Naive B cell (primary cell): ENCODE measurements at regions not wholly inside any gene's neighbourhood (a gene's known extent, or its start where the extent isn't known, plus 50 kb on each side); places are given as distances from the start of the nearest gene placed in this dataset.

Source experiments
- ATAC-seq, 2 donors: fragments of 150-1000 bp; cut with Tn5 transposase; 2 replicates each; pipeline ENCODE4 v1.10.0; 2021; ENCODE audit warnings: low read depth in 2 of 2, mild to moderate bottlenecking in 2 of 2, moderate library complexity in 2 of 2
- DNase-seq: peaks from one replicate; pipeline ENCODE4 v3.0.0; 2022
- H3K27ac Mint-ChIP-seq, 6 donors: one replicate each; pipeline ENCODE4 v1.8.0; 2020 to 2022; ENCODE audit warnings: mild to moderate bottlenecking in 6 of 6, mixed read lengths in 6 of 6, moderate library complexity in 5 of 6, inconsistent platforms in 2 of 6
- H3K27me3 Mint-ChIP-seq, 3 donors: one replicate each; pipeline ENCODE4 v1.8.0; 2021 to 2022; ENCODE audit warnings: mixed read lengths in 3 of 3, mild to moderate bottlenecking in 1 of 3
- H3K36me3 Mint-ChIP-seq, 2 donors: one replicate each; pipeline ENCODE4 v1.8.0; 2020 to 2022; ENCODE audit warnings: mixed read lengths in 2 of 2, inconsistent platforms in 1 of 2, mild to moderate bottlenecking in 1 of 2
- H3K4me1 Mint-ChIP-seq, 3 donors: one replicate each; pipeline ENCODE4 v1.8.0; 2020 to 2022; ENCODE audit warnings: mixed read lengths in 3 of 3, inconsistent platforms in 1 of 3, mild to moderate bottlenecking in 1 of 3, moderate library complexity in 1 of 3
- H3K4me3 Mint-ChIP-seq, 8 donors: one replicate each; pipeline ENCODE4 v1.8.0; 2020 to 2022; ENCODE audit warnings: mild to moderate bottlenecking in 8 of 8, mixed read lengths in 8 of 8, moderate library complexity in 8 of 8, inconsistent platforms in 2 of 8
- H3K9me3 Mint-ChIP-seq, 7 donors: one replicate each; pipeline ENCODE4 v1.8.0; 2020 to 2022; ENCODE audit warnings: mixed read lengths in 7 of 7, mild to moderate bottlenecking in 5 of 7, inconsistent platforms in 2 of 7, moderate library complexity in 1 of 7

DNA sequence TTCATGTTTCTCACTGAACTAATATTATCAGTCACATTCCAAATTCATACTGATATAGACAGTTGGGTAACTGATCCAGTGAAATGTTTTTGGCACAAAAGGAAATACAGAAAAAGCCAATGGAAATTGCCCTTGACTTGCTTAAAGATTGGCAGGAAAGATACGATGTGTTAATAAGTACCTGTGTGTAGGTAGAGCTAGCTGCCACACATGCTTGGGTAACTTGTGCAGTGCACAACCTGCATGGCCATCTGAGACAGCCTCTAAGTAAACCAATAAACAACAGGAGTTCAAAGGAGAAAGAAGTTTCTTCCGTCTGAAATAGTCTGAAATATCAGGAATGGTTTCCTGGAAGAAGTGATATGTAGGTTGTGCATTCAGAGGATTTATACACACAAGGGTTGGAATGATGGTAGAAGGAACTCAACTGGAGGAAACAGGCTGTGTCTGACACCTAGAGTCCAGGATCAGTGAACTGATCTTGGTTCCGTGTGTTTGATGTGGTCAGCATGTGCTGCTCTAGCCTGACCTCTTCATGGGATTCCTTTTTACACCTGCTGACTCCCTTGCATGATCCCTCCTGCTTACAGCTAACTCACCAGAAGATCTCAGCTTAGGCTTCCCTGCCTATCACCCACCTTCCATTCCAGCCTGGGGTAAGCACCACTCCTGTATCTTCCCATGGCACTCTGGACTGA, 81.4 kb upstream of the KRR1 start:
- Mint-ChIP-seq H3K4me3 (no peak overlapping the region), H3K27me3 (peaks cover 11 to 17% (median 12%) of the 10 kb centered on the region in 3 donors), H3K36me3 (no peaks in the 10 kb centered on the region), H3K4me1 (no peaks in the 10 kb centered on the region), H3K9me3 (peaks cover 0 to 3% (median 0%) of the 10 kb centered on the region in 7 donors), H3K27ac (no peak overlapping the region)
- no peak for DNase-seq
- no peak for ATAC-seq

DNA sequence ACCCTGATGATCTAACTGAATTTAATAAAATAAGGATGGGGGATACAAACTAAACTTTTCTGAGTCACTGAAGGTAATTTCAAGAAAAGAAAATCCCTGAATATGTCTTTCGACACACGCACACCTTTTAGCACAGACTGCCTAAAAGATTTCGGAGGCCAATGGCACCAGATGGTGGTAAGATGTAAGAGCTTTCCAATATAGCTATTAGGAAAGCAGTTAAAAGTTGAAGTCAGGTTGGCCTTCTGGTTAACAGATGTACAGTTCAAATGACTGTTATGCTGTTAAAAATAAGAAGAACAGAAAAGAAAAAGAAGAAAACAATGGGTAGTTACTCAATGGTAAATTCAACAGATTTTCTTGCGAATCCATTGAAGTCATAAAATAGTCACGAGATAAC, 80.7 kb upstream of the KRR1 start:
- Mint-ChIP-seq H3K27me3 (peaks cover 11 to 21% (median 12%) of the 10 kb centered on the region in 3 donors), H3K4me3 (no peak overlapping the region), H3K4me1 (no peaks in the 10 kb centered on the region), H3K27ac (no peak overlapping the region), H3K9me3 (peaks cover 0 to 3% (median 0%) of the 10 kb centered on the region in 7 donors), H3K36me3 (no peaks in the 10 kb centered on the region)
- DNase-seq (no peak), ATAC-seq (no peak)

DNA sequence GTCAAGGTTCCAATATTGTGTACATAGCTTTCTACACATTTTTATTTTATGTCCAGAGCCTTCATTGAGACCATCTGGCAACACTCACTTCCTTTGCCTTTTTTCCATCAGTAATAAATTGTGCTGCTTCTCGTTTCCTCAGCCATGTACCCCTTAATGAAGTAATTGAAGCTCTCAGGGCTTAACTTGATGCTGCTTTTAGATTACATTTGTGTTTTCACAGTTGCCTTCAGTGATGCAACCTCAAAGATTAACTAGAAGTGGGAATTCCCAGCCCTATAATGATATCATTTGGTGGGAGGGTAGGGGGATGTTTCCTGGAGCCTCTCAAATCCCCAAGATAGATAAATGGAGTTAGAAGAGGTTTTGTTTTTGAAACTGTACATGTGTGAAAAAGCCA, 80.2 kb upstream of the KRR1 start:
- Mint-ChIP-seq H3K4me1 (no peaks in the 10 kb centered on the region), H3K36me3 (no peaks in the 10 kb centered on the region), H3K9me3 (peaks cover 0 to 3% (median 0%) of the 10 kb centered on the region in 7 donors), H3K4me3 (no peak overlapping the region), H3K27me3 (peaks cover 11 to 25% (median 12%) of the 10 kb centered on the region in 3 donors), H3K27ac (no peak overlapping the region)
- ATAC-seq (no peak), DNase-seq (no peak)

DNA sequence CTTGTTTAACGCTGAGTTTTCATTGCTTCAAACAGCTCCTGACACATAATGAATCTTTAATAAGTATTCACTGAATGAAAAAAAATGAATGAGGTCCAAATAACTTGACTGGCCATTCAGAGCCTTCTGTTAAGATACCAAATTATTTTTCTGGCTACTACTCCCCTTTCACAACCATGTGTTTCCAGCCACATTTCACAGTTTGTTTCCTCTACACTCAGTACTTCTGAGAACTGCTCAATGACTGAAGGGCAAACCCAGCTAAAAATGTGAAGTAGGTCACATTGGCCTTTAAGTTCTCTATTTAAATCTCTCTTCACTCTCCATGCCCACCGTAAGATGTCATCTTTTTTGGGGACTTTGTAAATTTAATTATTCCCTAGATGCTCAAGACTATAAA, 78.4 kb upstream of the KRR1 start:
- DNase-seq (no peak), ATAC-seq (no peak)
- no peak overlapping the region for H3K4me3 Mint-ChIP-seq
- H3K36me3 Mint-ChIP-seq = no peaks in the 10 kb centered on the region
- H3K4me1 Mint-ChIP-seq = no peaks in the 10 kb centered on the region
- H3K27ac Mint-ChIP-seq = no peak overlapping the region
- H3K9me3 Mint-ChIP-seq = peaks cover 0 to 2% (median 0%) of the 10 kb centered on the region in 7 donors
- peaks cover 12 to 33% (median 17%) of the 10 kb centered on the region in 3 donors for H3K27me3 Mint-ChIP-seq

DNA sequence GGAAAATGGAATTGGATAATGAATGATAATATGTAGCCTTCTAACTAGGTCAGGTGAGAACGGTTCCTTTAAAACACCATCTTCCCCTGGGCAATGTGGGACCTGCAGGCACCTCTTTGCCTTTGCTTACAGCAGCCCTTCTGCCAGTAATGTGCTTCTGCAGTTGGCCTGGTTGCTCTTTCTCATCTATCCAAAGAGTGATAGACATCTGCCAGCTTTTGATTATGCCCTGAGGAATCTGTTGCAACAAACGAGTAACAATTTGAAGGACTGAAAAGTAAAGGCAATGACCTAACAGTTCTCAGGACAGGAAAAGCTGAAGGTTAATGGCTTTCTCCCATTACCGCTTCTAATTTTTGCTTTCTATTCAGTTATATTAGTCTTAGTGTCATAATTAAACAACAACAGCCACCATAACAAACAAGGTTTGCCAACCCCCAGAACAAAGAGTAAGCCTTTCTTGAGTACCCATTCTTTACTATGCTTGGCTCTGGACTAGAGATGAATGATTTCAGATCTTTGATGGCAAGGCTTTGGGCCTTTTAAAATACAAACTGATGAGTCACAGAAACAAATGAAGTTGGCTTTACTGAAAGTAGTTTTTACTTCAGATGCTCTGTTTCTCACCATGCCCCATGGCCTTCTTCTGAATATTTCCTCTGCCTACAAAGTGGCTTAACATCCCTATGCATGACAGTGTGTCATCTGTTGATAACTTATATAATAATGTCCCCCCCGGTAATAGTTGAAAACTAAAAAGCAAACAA, 76.1 kb upstream of the KRR1 start:
- no peak for DNase-seq
- no peaks in the 10 kb centered on the region for H3K4me1 Mint-ChIP-seq
- H3K4me3 Mint-ChIP-seq = no peak overlapping the region
- H3K27me3 Mint-ChIP-seq = peaks cover 10 to 33% (median 17%) of the 10 kb centered on the region in 3 donors
- no peak overlapping the region for H3K27ac Mint-ChIP-seq
- no peak for ATAC-seq
- no peaks in the 10 kb centered on the region for H3K36me3 Mint-ChIP-seq
- H3K9me3 Mint-ChIP-seq = no peaks in the 10 kb centered on the region

DNA sequence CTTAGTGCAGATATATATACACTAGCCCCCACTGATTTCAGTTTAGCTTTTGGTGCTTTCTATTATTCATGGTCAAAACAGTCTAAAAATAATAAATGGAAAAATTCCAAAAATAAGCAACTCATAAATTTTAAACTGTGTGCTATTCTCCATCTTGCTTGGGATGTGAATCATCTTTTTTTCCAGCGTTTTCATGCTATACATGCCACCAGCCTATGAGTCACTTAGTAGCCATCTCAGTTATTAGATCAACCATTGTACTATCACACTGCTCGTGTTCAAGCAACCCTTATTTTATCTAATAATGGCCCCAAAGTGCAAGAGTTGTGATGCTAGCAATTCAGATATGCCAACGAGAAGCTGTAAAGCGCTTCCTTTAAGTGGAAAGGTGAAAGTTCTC, 73.9 kb upstream of the KRR1 start:
- Mint-ChIP-seq H3K4me3 (no peak overlapping the region), H3K27me3 (peaks cover 6 to 33% (median 18%) of the 10 kb centered on the region in 3 donors), H3K4me1 (no peaks in the 10 kb centered on the region), H3K27ac (no peak overlapping the region), H3K9me3 (no peaks in the 10 kb centered on the region), H3K36me3 (no peaks in the 10 kb centered on the region)
- ATAC-seq (no peak), DNase-seq (no peak)

DNA sequence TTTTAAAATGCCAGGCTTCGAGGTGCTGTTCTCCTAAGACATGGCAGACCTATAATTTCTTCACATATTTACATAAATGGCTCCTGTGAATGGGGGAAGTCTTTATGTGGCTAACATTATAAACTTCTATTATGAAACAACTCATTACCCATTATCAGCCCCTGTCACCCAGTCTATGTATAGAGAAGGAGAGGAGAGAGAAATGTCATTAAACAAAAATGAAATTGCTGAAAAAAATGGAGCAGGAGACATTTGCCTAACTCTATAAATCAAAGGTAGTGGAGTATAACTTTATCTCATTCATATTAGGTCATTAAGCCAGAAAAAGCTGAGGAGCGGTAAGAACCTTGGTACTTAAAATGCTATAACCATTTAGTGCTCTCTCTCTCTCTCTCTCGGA, 71.9 kb upstream of the KRR1 start:
- H3K27me3 Mint-ChIP-seq = peaks cover 5 to 24% (median 12%) of the 10 kb centered on the region in 3 donors

DNA sequence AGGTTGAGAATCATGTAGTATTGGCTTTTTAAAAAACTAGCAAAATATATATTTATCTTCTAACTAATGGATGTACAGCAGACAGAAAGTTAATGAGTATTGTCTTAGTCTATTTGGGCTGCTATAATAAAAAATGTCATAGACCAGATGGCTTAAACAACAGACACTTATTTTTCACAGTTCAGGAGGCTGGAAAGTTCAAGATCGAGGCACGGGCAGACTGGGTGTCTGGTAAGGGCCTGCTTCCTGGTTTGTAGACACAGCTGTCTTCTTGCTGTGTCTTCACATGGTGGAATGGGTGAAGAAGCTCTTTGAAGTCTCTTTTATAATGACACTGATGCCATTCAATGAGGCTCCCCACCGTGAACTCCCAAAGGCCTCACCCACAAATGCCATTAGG, 70.1 kb upstream of the KRR1 start:
- ATAC-seq = no peak
- no peak overlapping the region for H3K27ac Mint-ChIP-seq
- no peaks in the 10 kb centered on the region for H3K36me3 Mint-ChIP-seq
- peaks cover 0 to 15% (median 12%) of the 10 kb centered on the region in 3 donors for H3K27me3 Mint-ChIP-seq
- no peaks in the 10 kb centered on the region for H3K9me3 Mint-ChIP-seq
- DNase-seq = no peak
- no peak overlapping the region for H3K4me3 Mint-ChIP-seq
- H3K4me1 Mint-ChIP-seq = no peaks in the 10 kb centered on the region

More for the DNA sequence above, 71.9 kb upstream of the KRR1 start:
- H3K4me3 Mint-ChIP-seq = no peak overlapping the region
- DNase-seq (no peak), ATAC-seq (no peak)
- no peak overlapping the region for H3K27ac Mint-ChIP-seq
- no peaks in the 10 kb centered on the region for H3K9me3 Mint-ChIP-seq
- no peaks in the 10 kb centered on the region for H3K4me1 Mint-ChIP-seq
- no peaks in the 10 kb centered on the region for H3K36me3 Mint-ChIP-seq

DNA sequence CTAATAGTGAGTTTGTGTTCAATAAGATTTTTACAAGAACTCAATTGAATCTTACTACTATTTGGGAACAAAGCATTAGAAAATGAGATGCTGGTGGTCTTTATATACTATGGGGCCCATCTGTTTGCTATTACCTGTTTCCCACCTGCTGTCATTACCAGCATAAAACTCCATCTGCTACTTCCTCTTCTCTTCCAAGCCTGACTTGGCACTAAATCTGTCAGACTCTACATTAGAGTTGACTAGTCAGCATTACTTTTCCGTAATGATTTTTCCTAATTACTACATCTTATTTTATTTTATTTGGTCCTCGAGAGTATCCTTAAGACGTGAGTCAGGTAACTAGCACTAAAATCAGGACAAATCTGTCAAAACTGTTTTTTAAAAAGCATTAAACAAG, 68.1 kb upstream of the KRR1 start:
- H3K9me3 Mint-ChIP-seq = no peaks in the 10 kb centered on the region
- DNase-seq = no peak
- no peak for ATAC-seq
- H3K27ac Mint-ChIP-seq = no peak overlapping the region
- no peak overlapping the region for H3K4me3 Mint-ChIP-seq
- H3K4me1 Mint-ChIP-seq = peaks cover 0 to 2% (median 0%) of the 10 kb centered on the region in 3 donors
- peaks cover 0 to 8% (median 6%) of the 10 kb centered on the region in 3 donors for H3K27me3 Mint-ChIP-seq
- H3K36me3 Mint-ChIP-seq = no peaks in the 10 kb centered on the region

DNA sequence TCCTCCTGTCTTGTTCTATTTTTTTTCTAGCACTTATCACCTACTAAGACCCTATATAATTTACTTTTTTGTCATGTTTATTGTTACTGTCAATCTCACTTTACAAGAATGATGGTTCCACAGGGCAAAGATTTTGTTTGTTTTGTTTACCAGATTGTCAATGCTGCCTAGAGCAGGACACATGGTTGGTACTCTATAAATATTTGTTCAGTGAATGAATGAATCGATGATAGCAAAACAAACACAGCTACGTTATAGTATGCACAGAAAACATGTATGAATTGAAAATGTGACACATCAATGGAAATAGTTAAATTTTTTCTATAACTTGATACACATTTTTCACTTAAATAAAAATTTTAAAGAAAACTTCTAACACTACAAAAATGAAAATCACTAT, 67.1 kb upstream of the KRR1 start:
- Mint-ChIP-seq H3K4me1 (peaks cover 0 to 2% (median 0%) of the 10 kb centered on the region in 3 donors), H3K36me3 (no peaks in the 10 kb centered on the region)

DNA sequence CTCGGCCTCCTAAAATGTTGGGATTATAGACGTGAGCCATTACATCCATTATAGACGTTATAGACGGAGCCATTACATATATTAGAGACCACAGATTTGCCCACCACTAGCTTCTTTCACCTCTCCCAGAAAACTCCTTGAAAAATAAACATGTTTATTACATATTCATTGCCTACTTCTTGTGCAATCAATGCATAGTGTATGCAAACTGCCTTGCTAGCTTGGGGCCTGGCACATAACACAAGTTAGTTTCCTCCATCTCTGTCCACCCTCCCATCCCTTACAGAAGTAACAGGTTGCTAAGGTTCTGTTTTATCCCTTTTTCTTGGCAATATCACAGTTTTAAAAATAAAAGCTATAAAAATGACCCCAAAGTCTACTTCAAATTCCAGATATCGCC, 66.4 kb upstream of the KRR1 start:
- Mint-ChIP-seq H3K27me3 (peaks cover 0 to 8% (median 6%) of the 10 kb centered on the region in 3 donors), H3K27ac (peak overlapping the region in 1 of 6 donors; percentile 35), H3K9me3 (no peaks in the 10 kb centered on the region), H3K36me3 (no peaks in the 10 kb centered on the region), H3K4me3 (no peak overlapping the region), H3K4me1 (peaks cover 0 to 2% (median 0%) of the 10 kb centered on the region in 3 donors)
- ATAC-seq = no peak
- no peak for DNase-seq

More for the DNA sequence above, 67.1 kb upstream of the KRR1 start:
- Mint-ChIP-seq H3K9me3 (no peaks in the 10 kb centered on the region), H3K4me3 (no peak overlapping the region), H3K27ac (no peak overlapping the region), H3K27me3 (peaks cover 0 to 8% (median 6%) of the 10 kb centered on the region in 3 donors)
- ATAC-seq (no peak), DNase-seq (no peak)

DNA sequence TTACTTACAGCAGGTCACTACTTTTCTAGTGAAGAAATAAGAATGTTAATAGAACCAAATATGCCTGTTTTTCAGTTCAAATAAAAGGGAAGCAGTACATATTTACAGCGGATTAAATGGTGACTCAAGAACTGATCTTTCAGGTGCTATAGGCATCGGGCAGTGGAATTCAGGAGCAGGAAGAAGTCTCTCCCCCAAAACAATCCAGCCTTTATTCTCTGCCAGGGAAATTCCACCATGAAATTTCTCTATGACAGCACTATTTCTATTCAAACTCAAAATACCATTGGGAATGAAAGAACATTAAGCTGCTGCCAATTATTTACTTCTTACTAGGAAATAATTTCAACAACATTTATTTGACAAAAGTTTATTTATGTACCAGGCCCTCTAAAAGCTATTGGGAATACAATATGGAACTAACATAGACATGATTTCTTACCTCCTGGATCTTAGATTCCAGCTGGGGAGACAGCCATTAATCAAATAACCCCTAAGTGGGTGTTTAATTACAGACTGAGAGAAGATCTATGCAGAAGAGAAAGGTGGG, 60.3 kb upstream of the KRR1 start:
- H3K27ac Mint-ChIP-seq = no peak overlapping the region
- DNase-seq (no peak), ATAC-seq (no peak)
- H3K4me3 Mint-ChIP-seq = no peak overlapping the region
- peaks cover 0 to 6% (median under 1%) of the 10 kb centered on the region in 3 donors for H3K27me3 Mint-ChIP-seq
- H3K9me3 Mint-ChIP-seq = no peaks in the 10 kb centered on the region
- no peaks in the 10 kb centered on the region for H3K36me3 Mint-ChIP-seq
- H3K4me1 Mint-ChIP-seq = peaks cover 0 to 2% (median 0%) of the 10 kb centered on the region in 3 donors

DNA sequence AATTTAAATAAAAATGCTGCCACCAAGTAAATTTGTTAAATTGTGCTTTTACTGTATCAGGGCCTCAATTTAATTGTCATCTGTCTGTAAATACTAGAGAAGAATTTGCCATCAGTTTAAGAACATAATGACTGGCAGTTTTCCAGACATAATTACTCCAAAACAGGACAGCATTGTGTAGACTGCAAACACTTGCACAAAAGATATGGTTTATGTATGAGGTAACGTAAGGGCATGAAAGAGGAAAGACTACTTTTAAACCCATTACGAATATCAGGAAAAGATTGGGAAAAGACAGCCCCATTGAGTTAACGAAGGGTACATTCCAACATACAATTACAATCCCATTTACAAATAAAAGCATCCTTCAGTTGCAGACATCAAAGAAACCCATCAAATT, 59.8 kb upstream of the KRR1 start:
- Mint-ChIP-seq H3K36me3 (no peaks in the 10 kb centered on the region), H3K4me3 (no peak overlapping the region), H3K27ac (no peak overlapping the region), H3K4me1 (peaks cover 0 to 2% (median 0%) of the 10 kb centered on the region in 3 donors), H3K9me3 (no peaks in the 10 kb centered on the region), H3K27me3 (peaks cover 0 to 6% (median 6%) of the 10 kb centered on the region in 3 donors)
- no peak for DNase-seq
- ATAC-seq = no peak

DNA sequence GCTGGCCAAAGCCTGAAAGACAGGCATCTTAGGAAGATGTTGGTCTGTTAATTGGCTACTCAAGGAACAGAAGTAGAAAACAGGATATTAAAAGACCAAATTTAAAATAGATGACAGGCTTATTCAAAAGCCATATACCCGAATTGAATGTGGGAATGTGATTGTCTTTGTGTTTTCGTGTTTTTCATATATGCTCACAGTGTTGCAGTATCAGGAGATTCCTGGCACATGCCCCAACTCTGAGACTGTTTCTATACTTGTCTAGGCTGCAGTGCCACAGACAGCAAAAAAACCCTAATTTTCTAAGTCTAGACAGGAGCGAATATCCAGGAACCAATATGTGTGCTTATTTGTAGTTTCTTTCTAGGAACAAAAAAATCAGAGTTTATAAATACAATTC, 57.4 kb upstream of the KRR1 start:
- H3K9me3 Mint-ChIP-seq = peaks cover 0 to 3% (median 0%) of the 10 kb centered on the region in 7 donors

More for the DNA sequence above, 57.4 kb upstream of the KRR1 start:
- Mint-ChIP-seq H3K4me3 (no peak overlapping the region), H3K4me1 (no peaks in the 10 kb centered on the region), H3K36me3 (no peaks in the 10 kb centered on the region), H3K27me3 (peaks cover 7 to 13% (median 13%) of the 10 kb centered on the region in 3 donors), H3K27ac (no peak overlapping the region)
- DNase-seq (no peak), ATAC-seq (no peak)
